Mammary epithelial cell (primary cell): ENCODE measurements at regions not wholly inside any gene's neighbourhood (a gene's known extent, or its start where the extent isn't known, plus 50 kb on each side); places are given as distances from the start of the nearest gene placed in this dataset.

ENCODE experiments used
- CTCF ChIP-seq, 2 donors: IDR thresholded peaks in 1 of 2; conservative IDR thresholded peaks in 1 of 2; 2 replicates each; pipeline ENCODE4 v1.5.1; 2011 to 2012; ENCODE audit warnings: inconsistent platforms in 2 of 2, low read length in 2 of 2, mild to moderate bottlenecking in 2 of 2, control low read depth in 1 of 2, low read depth in 1 of 2; ENCODE audit not compliant: insufficient read depth in 1 of 2; ENCODE audit errors: extremely low read depth in 1 of 2
- EZH2 ChIP-seq: IDR thresholded peaks from 2 replicates; pipeline ENCODE4 v1.6.1; 2012; ENCODE audit warnings: low read length, inconsistent platforms, borderline replicate concordance

GRCh38 chr4:32158961-32159360 is 1438.8 kb downstream of the PCDH7 start:
- TF ChIP-seq CTCF (conservative IDR thresholded peaks at IDR 0.05 in 1 of 2, IDR thresholded peaks at IDR 0.05 in 1 of 2; ENCODE audit: extremely low read depth in 1 of 2, insufficient read depth in 1 of 2, low read depth in 1 of 2, low read length in 2 of 2) = no peak
- TF ChIP-seq EZH2 = no peak
